ENCODE measurements at regions not wholly inside any gene's neighbourhood (a gene's known extent, or its start where the extent isn't known, plus 50 kb on each side); places are given as distances from the start of the nearest gene placed in this dataset.

GRCh38 chr15:70201425-70201775 is 103.7 kb upstream of the TLE3 start:
- Histone ChIP-seq H3K27ac (ENCODE audit: low read depth, low read length) (no peak overlapping the region), H3K9me2 (ENCODE audit: insufficient read depth) (no peaks in the 10 kb centered on the region), H3K79me2 (ENCODE audit: insufficient read depth, low read length) (no peaks in the 10 kb centered on the region), H3K27me3 (ENCODE audit: insufficient read depth, low read length) (peaks cover 6% of the 10 kb centered on the region; the same call in 1 of the 2 replicates), H2AFZ (ENCODE audit: low read depth, low read length, poor library complexity, severe bottlenecking) (no peak overlapping the region), H3K4me3 (replicated peaks in 1 of 2; ENCODE audit: low read depth in 1 of 2, low read length in 2 of 2) (no peak overlapping the region), H3K9ac (ENCODE audit: low read length) (no peak overlapping the region), H3K4me1 (ENCODE audit: control insufficient read depth in 1 of 2, insufficient read depth in 2 of 2, low read length in 2 of 2) (peaks cover 6 to 18% of the 10 kb centered on the region in 2 experiments; a peak in 3 of 4 replicates), H3K4me2 (ENCODE audit: low read length) (no peak overlapping the region), H4K20me1 (ENCODE audit: insufficient read depth) (no peaks in the 10 kb centered on the region), H3K36me3 (ENCODE audit: control insufficient read depth in 1 of 2, insufficient read depth in 2 of 2, low read length in 2 of 2) (no peaks in the 10 kb centered on the region), H3K9me3 (ENCODE audit: control insufficient read depth in 1 of 2, insufficient read depth in 1 of 2, low read depth in 1 of 2, low read length in 2 of 2) (no peaks in the 10 kb centered on the region)
- BruUV-seq (replicated peaks): no TSS peak
- no peak for ATAC-seq
- TF ChIP-seq FOSL1 (IDR thresholded peaks at IDR 0.05; ENCODE audit: low read depth): no peak
- no peak for TF ChIP-seq ZNF274 (IDR thresholded peaks at IDR 0.05; ENCODE audit: low read depth, low read length)
- no peak for TF ChIP-seq ZFX (IDR thresholded peaks at IDR 0.05)
- no peak for TF ChIP-seq SIN3A (IDR thresholded peaks at IDR 0.05; ENCODE audit: low read depth)
- TF ChIP-seq EGR1 (IDR thresholded peaks at IDR 0.05; ENCODE audit: low read depth): no peak
- TF ChIP-seq ATF3 (IDR thresholded peaks at IDR 0.05): no peak
- TF ChIP-seq SP1 (IDR thresholded peaks at IDR 0.05; ENCODE audit: low read depth): no peak
- TF ChIP-seq TCF7L2 (IDR thresholded peaks at IDR 0.05; ENCODE audit: borderline replicate concordance, extremely low read depth, insufficient read depth, insufficient read length): no peak
- intact Hi-C loops (cut with micrococcal nuclease): no loop called here
- ChIA-PET POLR2A (no interaction called here), RAD21 (ENCODE audit: low non-redundant PET in 1 of 2, low total read pairs in 2 of 2, uncharacterized antibody in 2 of 2, unreplicated experiment in 2 of 2) (no interaction called here), CTCF (no interaction called here)
- no peak for DNase-seq (ENCODE audit: low read depth, low spot score)

GRCh38 chr15:70200511-70201424 is 103.1 kb upstream of the TLE3 start:
- intact Hi-C loops (cut with micrococcal nuclease): no loop called here
- no TSS peak for BruUV-seq (replicated peaks)
- DNase-seq (ENCODE audit: low read depth, low spot score): no peak
- TF ChIP-seq FOSL1 (IDR thresholded peaks at IDR 0.05; ENCODE audit: low read depth) (no peak), SRF (IDR thresholded peaks at IDR 0.05; ENCODE audit: low read depth) (no peak)
- Histone ChIP-seq H3K36me3 (ENCODE audit: control insufficient read depth in 1 of 2, insufficient read depth in 2 of 2, low read length in 2 of 2) (no peaks in the 10 kb centered on the region), H3K27me3 (ENCODE audit: insufficient read depth, low read length) (peaks cover under 1% of the 10 kb centered on the region; the same call in 1 of the 2 replicates), H3K9ac (ENCODE audit: low read length) (no peak overlapping the region), H3K4me2 (ENCODE audit: low read length) (no peak overlapping the region), H3K79me2 (ENCODE audit: insufficient read depth, low read length) (no peaks in the 10 kb centered on the region), H2AFZ (ENCODE audit: low read depth, low read length, poor library complexity, severe bottlenecking) (no peak overlapping the region), H4K20me1 (ENCODE audit: insufficient read depth) (no peaks in the 10 kb centered on the region), H3K9me3 (ENCODE audit: control insufficient read depth in 1 of 2, insufficient read depth in 1 of 2, low read depth in 1 of 2, low read length in 2 of 2) (no peaks in the 10 kb centered on the region), H3K4me3 (replicated peaks in 1 of 2; ENCODE audit: low read depth in 1 of 2, low read length in 2 of 2) (no peak overlapping the region), H3K27ac (ENCODE audit: low read depth, low read length) (no peak overlapping the region), H3K4me1 (ENCODE audit: control insufficient read depth in 1 of 2, insufficient read depth in 2 of 2, low read length in 2 of 2) (peaks cover 12 to 24% of the 10 kb centered on the region in 2 experiments), H3K9me2 (ENCODE audit: insufficient read depth) (no peaks in the 10 kb centered on the region)
- ChIA-PET CTCF (no interaction called here), POLR2A (no interaction called here), RAD21 (ENCODE audit: low non-redundant PET in 1 of 2, low total read pairs in 2 of 2, uncharacterized antibody in 2 of 2, unreplicated experiment in 2 of 2) (no interaction called here)
- no peak for ATAC-seq
